H1 (cell line): ENCODE measurements at regions not wholly inside any gene's neighbourhood (a gene's known extent, or its start where the extent isn't known, plus 50 kb on each side); places are given as distances from the start of the nearest gene placed in this dataset.

Experiments used
- ASH2L ChIP-seq: fragments of 200-600, 300-600 bp; sonication (generic); IDR thresholded peaks from one replicate; pipeline ENCODE4 v1.7.1; 2017; ENCODE audit warnings: low read length
- FOSL1 ChIP-seq: IDR thresholded peaks from 2 replicates; pipeline ENCODE4 v1.6.1; 2011; ENCODE audit warnings: mild to moderate bottlenecking, low read depth, low read length, moderate library complexity; ENCODE audit not compliant: insufficient read depth
- GABPA ChIP-seq: IDR thresholded peaks from 2 replicates; pipeline ENCODE4 v1.6.1; 2011; ENCODE audit warnings: mild to moderate bottlenecking, low read length, moderate library complexity, borderline replicate concordance; ENCODE audit not compliant: insufficient read depth
- HDAC2 ChIP-seq, 2 experiments: fragments of 300-600 bp in 1 of 2; sonication (generic) in 1 of 2; IDR thresholded peaks; 2 replicates each; pipeline ENCODE4 v1.6.1; 2011 to 2012; ENCODE audit warnings: low read depth in 2 of 2, low read length in 2 of 2, mild to moderate bottlenecking in 2 of 2, moderate library complexity in 2 of 2, borderline replicate concordance in 1 of 2, inconsistent platforms in 1 of 2
- RBBP5 ChIP-seq: IDR thresholded peaks from 2 replicates; pipeline ENCODE4 v1.7.1; 2012; ENCODE audit warnings: low read depth, mild to moderate bottlenecking, inconsistent platforms, low read length, moderate library complexity, borderline replicate concordance
- SAP30 ChIP-seq: fragments of 300-600 bp; sonication (generic); IDR thresholded peaks from 2 replicates; pipeline ENCODE4 v1.7.1; 2012; ENCODE audit warnings: low read length, moderate library complexity, mild to moderate bottlenecking, inconsistent platforms; ENCODE audit not compliant: insufficient read depth, insufficient replicate concordance
- SP1 ChIP-seq: IDR thresholded peaks from 2 replicates; pipeline ENCODE4 v1.6.1; 2011; ENCODE audit warnings: low read depth, low read length
- TEAD4 ChIP-seq: IDR thresholded peaks from 2 replicates; pipeline ENCODE4 v1.6.1; 2012; ENCODE audit warnings: low read depth, low read length, inconsistent platforms, mixed read lengths
- TF ChIP-seq, protein P1 (sequence below): fragments of 300-600 bp; sonication (generic); IDR thresholded peaks from 2 replicates; pipeline ENCODE4 v1.7.1; 2012; ENCODE audit warnings: low read length, moderate library complexity, mild to moderate bottlenecking, inconsistent platforms; ENCODE audit not compliant: insufficient replicate concordance

DNA sequence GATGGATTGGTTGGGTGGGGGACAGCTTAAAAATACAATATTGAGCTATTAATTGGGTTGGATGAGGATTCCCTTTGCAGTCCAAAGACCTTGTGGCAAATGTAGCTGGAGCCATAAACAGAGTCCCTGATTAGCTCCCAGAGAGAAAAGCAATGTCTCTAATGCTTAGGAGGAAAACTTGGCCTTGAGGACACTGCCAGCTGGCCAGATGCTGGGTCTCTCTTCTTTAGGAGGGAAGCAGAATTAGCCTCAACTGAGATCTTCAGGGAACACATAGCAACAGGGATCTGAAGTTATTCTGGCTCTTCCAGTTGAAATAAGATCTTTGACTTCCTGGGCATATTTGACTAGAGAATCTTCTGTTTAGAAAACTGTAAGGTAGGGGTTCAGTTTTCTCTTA is 121.7 kb upstream of the WWC1 start (continued):
- TF ChIP-seq, protein P1, sequence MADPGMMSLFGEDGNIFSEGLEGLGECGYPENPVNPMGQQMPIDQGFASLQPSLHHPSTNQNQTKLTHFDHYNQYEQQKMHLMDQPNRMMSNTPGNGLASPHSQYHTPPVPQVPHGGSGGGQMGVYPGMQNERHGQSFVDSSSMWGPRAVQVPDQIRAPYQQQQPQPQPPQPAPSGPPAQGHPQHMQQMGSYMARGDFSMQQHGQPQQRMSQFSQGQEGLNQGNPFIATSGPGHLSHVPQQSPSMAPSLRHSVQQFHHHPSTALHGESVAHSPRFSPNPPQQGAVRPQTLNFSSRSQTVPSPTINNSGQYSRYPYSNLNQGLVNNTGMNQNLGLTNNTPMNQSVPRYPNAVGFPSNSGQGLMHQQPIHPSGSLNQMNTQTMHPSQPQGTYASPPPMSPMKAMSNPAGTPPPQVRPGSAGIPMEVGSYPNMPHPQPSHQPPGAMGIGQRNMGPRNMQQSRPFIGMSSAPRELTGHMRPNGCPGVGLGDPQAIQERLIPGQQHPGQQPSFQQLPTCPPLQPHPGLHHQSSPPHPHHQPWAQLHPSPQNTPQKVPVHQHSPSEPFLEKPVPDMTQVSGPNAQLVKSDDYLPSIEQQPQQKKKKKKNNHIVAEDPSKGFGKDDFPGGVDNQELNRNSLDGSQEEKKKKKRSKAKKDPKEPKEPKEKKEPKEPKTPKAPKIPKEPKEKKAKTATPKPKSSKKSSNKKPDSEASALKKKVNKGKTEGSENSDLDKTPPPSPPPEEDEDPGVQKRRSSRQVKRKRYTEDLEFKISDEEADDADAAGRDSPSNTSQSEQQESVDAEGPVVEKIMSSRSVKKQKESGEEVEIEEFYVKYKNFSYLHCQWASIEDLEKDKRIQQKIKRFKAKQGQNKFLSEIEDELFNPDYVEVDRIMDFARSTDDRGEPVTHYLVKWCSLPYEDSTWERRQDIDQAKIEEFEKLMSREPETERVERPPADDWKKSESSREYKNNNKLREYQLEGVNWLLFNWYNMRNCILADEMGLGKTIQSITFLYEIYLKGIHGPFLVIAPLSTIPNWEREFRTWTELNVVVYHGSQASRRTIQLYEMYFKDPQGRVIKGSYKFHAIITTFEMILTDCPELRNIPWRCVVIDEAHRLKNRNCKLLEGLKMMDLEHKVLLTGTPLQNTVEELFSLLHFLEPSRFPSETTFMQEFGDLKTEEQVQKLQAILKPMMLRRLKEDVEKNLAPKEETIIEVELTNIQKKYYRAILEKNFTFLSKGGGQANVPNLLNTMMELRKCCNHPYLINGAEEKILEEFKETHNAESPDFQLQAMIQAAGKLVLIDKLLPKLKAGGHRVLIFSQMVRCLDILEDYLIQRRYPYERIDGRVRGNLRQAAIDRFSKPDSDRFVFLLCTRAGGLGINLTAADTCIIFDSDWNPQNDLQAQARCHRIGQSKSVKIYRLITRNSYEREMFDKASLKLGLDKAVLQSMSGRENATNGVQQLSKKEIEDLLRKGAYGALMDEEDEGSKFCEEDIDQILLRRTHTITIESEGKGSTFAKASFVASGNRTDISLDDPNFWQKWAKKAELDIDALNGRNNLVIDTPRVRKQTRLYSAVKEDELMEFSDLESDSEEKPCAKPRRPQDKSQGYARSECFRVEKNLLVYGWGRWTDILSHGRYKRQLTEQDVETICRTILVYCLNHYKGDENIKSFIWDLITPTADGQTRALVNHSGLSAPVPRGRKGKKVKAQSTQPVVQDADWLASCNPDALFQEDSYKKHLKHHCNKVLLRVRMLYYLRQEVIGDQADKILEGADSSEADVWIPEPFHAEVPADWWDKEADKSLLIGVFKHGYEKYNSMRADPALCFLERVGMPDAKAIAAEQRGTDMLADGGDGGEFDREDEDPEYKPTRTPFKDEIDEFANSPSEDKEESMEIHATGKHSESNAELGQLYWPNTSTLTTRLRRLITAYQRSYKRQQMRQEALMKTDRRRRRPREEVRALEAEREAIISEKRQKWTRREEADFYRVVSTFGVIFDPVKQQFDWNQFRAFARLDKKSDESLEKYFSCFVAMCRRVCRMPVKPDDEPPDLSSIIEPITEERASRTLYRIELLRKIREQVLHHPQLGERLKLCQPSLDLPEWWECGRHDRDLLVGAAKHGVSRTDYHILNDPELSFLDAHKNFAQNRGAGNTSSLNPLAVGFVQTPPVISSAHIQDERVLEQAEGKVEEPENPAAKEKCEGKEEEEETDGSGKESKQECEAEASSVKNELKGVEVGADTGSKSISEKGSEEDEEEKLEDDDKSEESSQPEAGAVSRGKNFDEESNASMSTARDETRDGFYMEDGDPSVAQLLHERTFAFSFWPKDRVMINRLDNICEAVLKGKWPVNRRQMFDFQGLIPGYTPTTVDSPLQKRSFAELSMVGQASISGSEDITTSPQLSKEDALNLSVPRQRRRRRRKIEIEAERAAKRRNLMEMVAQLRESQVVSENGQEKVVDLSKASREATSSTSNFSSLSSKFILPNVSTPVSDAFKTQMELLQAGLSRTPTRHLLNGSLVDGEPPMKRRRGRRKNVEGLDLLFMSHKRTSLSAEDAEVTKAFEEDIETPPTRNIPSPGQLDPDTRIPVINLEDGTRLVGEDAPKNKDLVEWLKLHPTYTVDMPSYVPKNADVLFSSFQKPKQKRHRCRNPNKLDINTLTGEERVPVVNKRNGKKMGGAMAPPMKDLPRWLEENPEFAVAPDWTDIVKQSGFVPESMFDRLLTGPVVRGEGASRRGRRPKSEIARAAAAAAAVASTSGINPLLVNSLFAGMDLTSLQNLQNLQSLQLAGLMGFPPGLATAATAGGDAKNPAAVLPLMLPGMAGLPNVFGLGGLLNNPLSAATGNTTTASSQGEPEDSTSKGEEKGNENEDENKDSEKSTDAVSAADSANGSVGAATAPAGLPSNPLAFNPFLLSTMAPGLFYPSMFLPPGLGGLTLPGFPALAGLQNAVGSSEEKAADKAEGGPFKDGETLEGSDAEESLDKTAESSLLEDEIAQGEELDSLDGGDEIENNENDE = no peak
- TF ChIP-seq FOSL1 = no peak
- no peak for TF ChIP-seq RBBP5
- TF ChIP-seq ASH2L = no peak
- TF ChIP-seq HDAC2 (IDR thresholded peaks at IDR 0.05; ENCODE audit: borderline replicate concordance in 1 of 2, low read depth in 2 of 2, low read length in 2 of 2) = no peak
- TF ChIP-seq TEAD4 = no peak
- TF ChIP-seq GABPA = no peak
- no peak for TF ChIP-seq SAP30
- TF ChIP-seq SP1 = no peak
